Cardiac muscle cell (in vitro differentiated cells and primary cell): ENCODE measurements at regions not wholly inside any gene's neighbourhood (a gene's known extent, or its start where the extent isn't known, plus 50 kb on each side); places are given as distances from the start of the nearest gene placed in this dataset.

ENCODE experiments used
- DNase-seq, 2 donors: peaks; one replicate each; pipeline versions ENCODE4 v3.0.0 to v3.0.0-alpha.2; 2010 to 2017; ENCODE audit warnings: low read depth in 1 of 2, low spot score in 1 of 2
- H3K27ac ChIP-seq: fragments of 200-600 bp; sonication (generic); 2 replicates; pipeline ENCODE4 v1.5.1; 2016
- H3K27me3 ChIP-seq: fragments of 200-600 bp; sonication (generic); 2 replicates; pipeline ENCODE4 v1.6.0; 2016; ENCODE audit warnings: control low read depth
- H3K36me3 ChIP-seq: fragments of 200-600 bp; sonication (generic); 2 replicates; pipeline ENCODE4 v1.5.1; 2016; ENCODE audit warnings: control low read depth
- H3K4me1 ChIP-seq: fragments of 200-600 bp; sonication (generic); 2 replicates; pipeline ENCODE4 v1.8.1; 2017; ENCODE audit warnings: low read depth, mild to moderate bottlenecking, mixed run types
- H3K4me3 ChIP-seq: fragments of 200-600 bp; sonication (generic); 2 replicates; pipeline ENCODE4 v1.5.1; 2016; ENCODE audit warnings: mild to moderate bottlenecking
- H3K9me3 ChIP-seq: fragments of 200-600 bp; sonication (generic); 2 replicates; pipeline ENCODE4 v1.5.1; 2017; ENCODE audit warnings: low read depth, mild to moderate bottlenecking, control low read depth
- TF ChIP-seq, protein P1 (sequence below): IDR thresholded peaks from 2 replicates; pipeline ENCODE4 v1.5.1; 2012; ENCODE audit warnings: low read depth, mild to moderate bottlenecking, low read length

DNA sequence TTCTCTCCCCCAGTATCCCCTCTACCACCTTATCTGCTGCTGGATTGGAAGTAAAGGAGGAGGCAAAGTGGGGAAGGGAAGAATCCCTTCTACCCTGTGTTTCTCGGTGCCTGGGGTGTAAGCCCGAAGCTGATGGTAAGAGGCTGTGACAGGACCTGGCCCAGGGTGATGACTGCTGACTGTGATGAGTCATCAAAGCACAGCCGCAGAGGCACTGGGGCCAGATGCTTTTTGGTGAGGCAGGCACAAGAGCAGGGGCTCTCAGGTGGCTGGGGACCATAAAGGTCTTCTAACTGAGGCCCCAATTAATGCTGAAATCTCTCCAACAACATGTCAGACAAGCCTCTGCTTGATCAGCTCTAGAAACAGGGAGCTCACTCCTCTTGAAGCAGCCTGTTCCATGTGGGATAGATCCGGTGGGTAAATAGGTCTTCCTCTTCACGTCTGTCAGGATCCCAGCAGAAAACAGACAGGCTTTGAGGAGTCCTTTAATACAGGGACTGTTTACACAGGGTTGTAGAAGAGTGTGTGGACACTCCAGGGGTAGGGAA, 86.1 kb upstream of the PCBD1 start:
- peak in 1 of 2 donors; percentile 16 for DNase-seq
- TF ChIP-seq, protein P1, sequence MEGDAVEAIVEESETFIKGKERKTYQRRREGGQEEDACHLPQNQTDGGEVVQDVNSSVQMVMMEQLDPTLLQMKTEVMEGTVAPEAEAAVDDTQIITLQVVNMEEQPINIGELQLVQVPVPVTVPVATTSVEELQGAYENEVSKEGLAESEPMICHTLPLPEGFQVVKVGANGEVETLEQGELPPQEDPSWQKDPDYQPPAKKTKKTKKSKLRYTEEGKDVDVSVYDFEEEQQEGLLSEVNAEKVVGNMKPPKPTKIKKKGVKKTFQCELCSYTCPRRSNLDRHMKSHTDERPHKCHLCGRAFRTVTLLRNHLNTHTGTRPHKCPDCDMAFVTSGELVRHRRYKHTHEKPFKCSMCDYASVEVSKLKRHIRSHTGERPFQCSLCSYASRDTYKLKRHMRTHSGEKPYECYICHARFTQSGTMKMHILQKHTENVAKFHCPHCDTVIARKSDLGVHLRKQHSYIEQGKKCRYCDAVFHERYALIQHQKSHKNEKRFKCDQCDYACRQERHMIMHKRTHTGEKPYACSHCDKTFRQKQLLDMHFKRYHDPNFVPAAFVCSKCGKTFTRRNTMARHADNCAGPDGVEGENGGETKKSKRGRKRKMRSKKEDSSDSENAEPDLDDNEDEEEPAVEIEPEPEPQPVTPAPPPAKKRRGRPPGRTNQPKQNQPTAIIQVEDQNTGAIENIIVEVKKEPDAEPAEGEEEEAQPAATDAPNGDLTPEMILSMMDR: no peak

DNA sequence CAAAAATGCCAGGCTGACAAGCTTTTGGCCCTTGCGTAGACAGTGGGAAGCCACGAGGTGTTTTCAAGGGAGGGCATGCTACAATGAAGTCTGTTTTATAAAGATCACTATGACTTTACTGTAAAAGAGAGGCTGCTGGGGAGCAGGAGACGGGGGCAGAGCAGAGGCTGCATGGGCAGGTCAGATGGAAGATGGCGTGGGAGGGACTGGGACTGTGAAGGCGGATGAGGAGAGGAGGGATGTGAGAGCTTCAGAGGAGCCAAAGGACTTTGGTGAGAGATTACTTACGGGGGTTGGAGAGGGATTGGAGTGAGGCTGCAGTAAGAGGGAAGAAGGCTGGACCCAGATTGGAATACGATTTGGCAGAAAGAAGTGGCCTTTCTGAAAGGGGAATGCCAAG, 86.6 kb upstream of the PCBD1 start:
- Histone ChIP-seq H3K4me1 (no peaks in the 10 kb centered on the region), H3K27me3 (no peaks in the 10 kb centered on the region), H3K4me3 (no peak overlapping the region), H3K9me3 (no peaks in the 10 kb centered on the region), H3K27ac (no peak overlapping the region), H3K36me3 (no peaks in the 10 kb centered on the region)
- TF ChIP-seq, protein P1: no peak
- no peak for DNase-seq

More for the DNA sequence above, 86.1 kb upstream of the PCBD1 start:
- Histone ChIP-seq H3K27me3 (no peaks in the 10 kb centered on the region), H3K36me3 (no peaks in the 10 kb centered on the region), H3K4me1 (no peaks in the 10 kb centered on the region), H3K9me3 (no peaks in the 10 kb centered on the region), H3K27ac (no peak overlapping the region), H3K4me3 (no peak overlapping the region)

DNA sequence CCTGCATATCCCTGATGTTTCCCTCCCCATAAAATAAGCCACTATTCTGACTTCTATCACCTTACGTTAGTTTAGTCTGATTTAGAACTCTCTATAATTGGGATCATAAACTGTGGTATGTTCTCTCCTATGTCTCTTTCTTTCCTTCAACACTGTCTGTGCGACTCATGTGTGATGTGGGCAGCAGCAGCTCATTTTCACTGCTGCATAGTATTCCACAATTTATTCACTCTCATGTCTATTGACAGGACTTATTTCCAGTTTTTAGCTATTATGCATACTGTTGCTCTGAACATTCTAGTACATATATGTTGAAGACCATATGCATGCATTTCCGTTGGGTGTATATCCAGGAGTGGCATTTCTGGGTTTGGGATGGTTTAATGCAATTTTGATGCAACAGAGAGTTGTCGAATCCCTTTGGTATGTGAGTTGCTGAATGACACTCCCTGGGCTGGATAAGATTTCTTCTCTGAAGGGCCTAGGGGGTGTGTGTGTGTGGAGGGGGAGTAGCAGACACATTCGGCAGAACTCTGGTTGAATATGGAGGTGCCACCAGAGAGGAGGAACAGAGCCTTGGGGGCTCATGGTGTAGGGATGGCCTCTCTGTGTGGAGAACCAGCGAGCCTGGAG, 87.8 kb upstream of the PCBD1 start:
- no peak for DNase-seq
- Histone ChIP-seq H3K36me3 (no peaks in the 10 kb centered on the region), H3K27me3 (no peaks in the 10 kb centered on the region), H3K9me3 (no peaks in the 10 kb centered on the region), H3K4me3 (no peak overlapping the region), H3K4me1 (no peaks in the 10 kb centered on the region), H3K27ac (no peak overlapping the region)
- TF ChIP-seq, protein P1: no peak

DNA sequence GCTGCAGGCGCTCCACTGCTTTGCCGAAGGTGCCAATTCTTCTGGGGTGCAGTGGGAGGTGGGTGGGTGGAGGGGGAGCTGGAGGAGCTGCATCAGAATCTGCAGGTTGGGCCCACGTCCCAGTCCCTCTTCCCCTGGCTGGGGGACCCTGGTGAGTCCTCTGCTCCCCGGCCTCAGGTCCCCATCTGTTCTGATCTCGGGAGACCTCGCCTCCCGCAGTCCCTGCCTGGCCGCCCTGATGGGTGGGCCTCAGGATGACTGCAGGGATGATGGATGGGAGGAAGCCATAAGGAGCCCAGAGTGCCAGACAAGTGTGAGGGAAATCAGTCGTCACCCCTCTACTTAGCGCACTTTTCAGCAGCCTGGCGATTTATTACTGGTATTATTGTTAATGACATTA, 89.3 kb upstream of the PCBD1 start:
- no peak overlapping the region for H3K27ac ChIP-seq
- no peak overlapping the region for H3K4me3 ChIP-seq
- H3K9me3 ChIP-seq: no peaks in the 10 kb centered on the region
- no peak for DNase-seq
- H3K27me3 ChIP-seq: no peaks in the 10 kb centered on the region
- TF ChIP-seq, protein P1: no peak
- no peaks in the 10 kb centered on the region for H3K4me1 ChIP-seq
- H3K36me3 ChIP-seq: no peaks in the 10 kb centered on the region

DNA sequence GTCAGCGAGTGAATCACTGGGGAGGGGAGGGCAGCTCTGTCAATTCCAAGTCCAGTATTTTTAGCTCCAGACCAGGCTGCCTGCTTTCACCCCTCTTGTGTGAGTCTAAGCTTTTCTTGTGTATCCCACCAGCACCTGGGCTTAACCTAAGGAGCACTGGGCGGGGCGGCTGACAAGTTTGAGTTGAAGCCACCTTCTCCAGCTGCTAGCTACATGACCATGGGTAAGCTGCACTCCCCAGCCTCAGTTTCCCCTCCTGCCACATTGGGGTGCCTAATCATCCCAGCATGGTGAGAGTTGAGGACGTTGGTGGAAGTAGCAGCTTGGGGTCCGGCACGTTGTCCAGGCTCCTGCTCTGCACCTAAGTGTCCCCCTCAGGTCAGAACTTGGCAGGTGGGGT, 89.8 kb upstream of the PCBD1 start:
- H3K27ac ChIP-seq: no peak overlapping the region
- H3K27me3 ChIP-seq: no peaks in the 10 kb centered on the region
- H3K4me1 ChIP-seq: no peaks in the 10 kb centered on the region
- H3K4me3 ChIP-seq: no peak overlapping the region
- no peak for DNase-seq
- H3K36me3 ChIP-seq: no peaks in the 10 kb centered on the region
- H3K9me3 ChIP-seq: no peaks in the 10 kb centered on the region
- TF ChIP-seq, protein P1: no peak
